Parathyroid adenoma (tissue), 2 donors: ENCODE measurements at regions not wholly inside any gene's neighbourhood (a gene's known extent, or its start where the extent isn't known, plus 50 kb on each side); places are given as distances from the start of the nearest gene placed in this dataset.

ENCODE experiments used
- H2AFZ ChIP-seq: fragments of 300-600 bp; sonication (generic); one replicate; pipeline ENCODE4 v1.7.0; 2017; ENCODE audit warnings: antibody characterized with exemption, mild to moderate bottlenecking
- H3K27ac ChIP-seq: fragments of 300-600 bp; sonication (generic); one replicate; pipeline ENCODE4 v1.7.0; 2017
- H3K27me3 ChIP-seq: fragments of 300-600 bp; sonication (generic); one replicate; pipeline ENCODE4 v1.7.0; 2017; ENCODE audit warnings: low read length; ENCODE audit not compliant: control insufficient read depth, insufficient read depth
- H3K36me3 ChIP-seq: fragments of 300-600 bp; sonication (generic); one replicate; pipeline ENCODE4 v1.7.0; 2017; ENCODE audit warnings: low read length; ENCODE audit not compliant: control insufficient read depth, insufficient read depth
- H3K4me1 ChIP-seq: fragments of 300-600 bp; sonication (generic); one replicate; pipeline ENCODE4 v1.7.0; 2017; ENCODE audit warnings: control low read depth
- H3K4me2 ChIP-seq: fragments of 300-600 bp; sonication (generic); one replicate; pipeline ENCODE4 v1.7.0; 2017; ENCODE audit warnings: low read length
- H3K4me3 ChIP-seq: fragments of 300-600 bp; sonication (generic); one replicate; pipeline ENCODE4 v1.7.0; 2017; ENCODE audit warnings: low read depth, low read length
- H3K79me2 ChIP-seq: fragments of 300-600 bp; sonication (generic); one replicate; pipeline ENCODE4 v1.7.0; 2017; ENCODE audit warnings: control low read depth
- H3K9ac ChIP-seq: fragments of 300-600 bp; sonication (generic); one replicate; pipeline ENCODE4 v1.7.0; 2017; ENCODE audit warnings: mild to moderate bottlenecking
- H3K9me3 ChIP-seq: fragments of 300-600 bp; sonication (generic); one replicate; pipeline ENCODE4 v1.7.0; 2017; ENCODE audit warnings: low read length; ENCODE audit not compliant: control insufficient read depth
- TF ChIP-seq, protein P1 (sequence below): fragments of 300-600 bp; sonication (generic); IDR thresholded peaks from one replicate; pipeline ENCODE4 v1.7.0; 2017; ENCODE audit warnings: antibody characterized with exemption, mild to moderate bottlenecking
- donor health status: primary hyperparathyroidism.

DNA sequence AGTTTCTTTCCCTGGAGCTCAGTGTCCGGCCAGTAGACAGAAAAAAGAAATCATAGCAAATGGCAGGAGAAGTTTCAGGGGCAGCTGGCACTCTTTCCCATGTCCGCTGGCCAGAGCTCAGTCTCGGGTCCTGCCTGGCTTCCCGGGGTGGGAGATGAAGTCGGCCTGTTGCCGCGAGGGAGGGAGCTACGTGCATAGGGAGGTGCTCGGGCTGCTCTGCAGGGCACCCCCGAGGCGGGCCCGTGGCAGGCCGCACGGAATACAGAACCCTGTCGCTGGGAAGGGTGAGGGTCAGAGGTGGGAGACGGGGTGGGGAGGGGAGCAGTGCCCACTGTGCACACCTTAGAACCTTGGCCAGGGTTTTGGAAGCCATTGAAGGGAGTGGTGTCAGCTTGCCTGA, 78.3 kb upstream of the FOXF1 start:
- Histone ChIP-seq H3K79me2 (no peaks in the 10 kb centered on the region), H3K36me3 (no peaks in the 10 kb centered on the region), H3K9me3 (no peaks in the 10 kb centered on the region), H3K4me1 (no peaks in the 10 kb centered on the region), H3K27me3 (no peaks in the 10 kb centered on the region), H3K9ac (no peak overlapping the region), H2AFZ (no peak overlapping the region), H3K27ac (no peak overlapping the region), H3K4me2 (no peak overlapping the region), H3K4me3 (no peak overlapping the region)
- TF ChIP-seq, protein P1, sequence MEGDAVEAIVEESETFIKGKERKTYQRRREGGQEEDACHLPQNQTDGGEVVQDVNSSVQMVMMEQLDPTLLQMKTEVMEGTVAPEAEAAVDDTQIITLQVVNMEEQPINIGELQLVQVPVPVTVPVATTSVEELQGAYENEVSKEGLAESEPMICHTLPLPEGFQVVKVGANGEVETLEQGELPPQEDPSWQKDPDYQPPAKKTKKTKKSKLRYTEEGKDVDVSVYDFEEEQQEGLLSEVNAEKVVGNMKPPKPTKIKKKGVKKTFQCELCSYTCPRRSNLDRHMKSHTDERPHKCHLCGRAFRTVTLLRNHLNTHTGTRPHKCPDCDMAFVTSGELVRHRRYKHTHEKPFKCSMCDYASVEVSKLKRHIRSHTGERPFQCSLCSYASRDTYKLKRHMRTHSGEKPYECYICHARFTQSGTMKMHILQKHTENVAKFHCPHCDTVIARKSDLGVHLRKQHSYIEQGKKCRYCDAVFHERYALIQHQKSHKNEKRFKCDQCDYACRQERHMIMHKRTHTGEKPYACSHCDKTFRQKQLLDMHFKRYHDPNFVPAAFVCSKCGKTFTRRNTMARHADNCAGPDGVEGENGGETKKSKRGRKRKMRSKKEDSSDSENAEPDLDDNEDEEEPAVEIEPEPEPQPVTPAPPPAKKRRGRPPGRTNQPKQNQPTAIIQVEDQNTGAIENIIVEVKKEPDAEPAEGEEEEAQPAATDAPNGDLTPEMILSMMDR: no peak

DNA sequence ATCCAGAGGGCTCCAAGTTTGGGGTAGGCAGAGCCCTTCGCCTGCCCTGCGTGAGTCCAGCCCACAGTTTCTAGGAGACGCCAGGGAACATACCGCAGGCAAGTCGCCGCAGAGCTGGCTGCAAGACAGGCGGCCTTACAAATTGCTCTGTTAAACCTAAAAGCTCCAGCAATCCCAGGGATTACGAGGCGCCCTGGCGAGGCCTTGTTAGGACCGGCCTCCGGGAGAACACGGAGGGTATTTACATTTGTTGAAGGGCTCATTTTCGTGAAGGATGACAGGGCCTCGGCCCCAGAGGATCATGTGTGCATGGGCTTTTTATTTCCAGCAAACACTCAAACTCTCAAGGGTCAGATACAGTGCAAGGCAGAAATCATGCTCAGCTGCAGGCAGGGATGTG, 77.6 kb upstream of the FOXF1 start:
- Histone ChIP-seq H3K36me3 (no peaks in the 10 kb centered on the region), H3K4me2 (no peak overlapping the region), H3K27ac (no peak overlapping the region), H3K4me3 (no peak overlapping the region), H3K9me3 (no peaks in the 10 kb centered on the region), H3K27me3 (no peaks in the 10 kb centered on the region), H2AFZ (no peak overlapping the region), H3K4me1 (no peaks in the 10 kb centered on the region), H3K9ac (no peak overlapping the region), H3K79me2 (no peaks in the 10 kb centered on the region)
- TF ChIP-seq, protein P1: no peak

DNA sequence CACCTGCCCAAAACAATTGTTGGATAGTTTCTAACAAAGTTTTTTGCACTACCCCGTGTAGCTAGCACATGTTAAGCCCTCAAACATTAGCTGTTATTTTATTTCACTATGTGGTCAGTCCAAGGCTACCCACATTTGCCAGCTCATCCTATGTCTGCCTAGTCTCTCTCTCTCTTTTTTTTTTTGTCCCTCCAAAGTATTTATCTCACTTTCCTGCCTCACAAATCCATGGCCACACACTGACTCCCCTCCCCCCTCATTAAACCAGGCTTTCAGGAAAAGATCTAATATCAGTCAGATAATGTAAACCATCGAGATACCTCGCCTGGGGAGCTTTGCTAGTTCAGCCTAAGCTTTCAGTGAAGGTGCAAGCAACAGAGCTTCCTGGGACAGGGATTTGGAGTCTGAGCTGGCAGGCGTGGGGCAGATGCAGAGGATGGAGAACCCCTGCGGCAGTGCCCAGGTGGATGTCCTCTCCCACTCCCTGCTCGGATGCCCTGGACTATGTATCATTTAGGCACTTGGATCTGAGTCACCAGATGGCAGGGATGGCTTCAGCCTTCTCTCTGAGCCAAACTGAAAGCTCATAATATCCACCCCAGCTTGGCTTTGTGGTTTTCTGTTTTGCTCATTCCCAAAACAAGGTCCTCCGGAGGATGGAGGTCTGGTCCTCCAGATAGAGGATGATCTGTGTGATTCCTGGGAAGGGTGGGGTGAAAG, 73.7 kb upstream of the FOXF1 start:
- no peaks in the 10 kb centered on the region for H3K27me3 ChIP-seq
- no peak overlapping the region for H3K27ac ChIP-seq
- H3K36me3 ChIP-seq: no peaks in the 10 kb centered on the region
- no peaks in the 10 kb centered on the region for H3K9me3 ChIP-seq
- H3K79me2 ChIP-seq: no peaks in the 10 kb centered on the region
- H3K4me2 ChIP-seq: no peak overlapping the region
- no peak overlapping the region for H3K9ac ChIP-seq
- TF ChIP-seq, protein P1: no peak
- H3K4me3 ChIP-seq: no peak overlapping the region
- no peak overlapping the region for H2AFZ ChIP-seq
- no peaks in the 10 kb centered on the region for H3K4me1 ChIP-seq

DNA sequence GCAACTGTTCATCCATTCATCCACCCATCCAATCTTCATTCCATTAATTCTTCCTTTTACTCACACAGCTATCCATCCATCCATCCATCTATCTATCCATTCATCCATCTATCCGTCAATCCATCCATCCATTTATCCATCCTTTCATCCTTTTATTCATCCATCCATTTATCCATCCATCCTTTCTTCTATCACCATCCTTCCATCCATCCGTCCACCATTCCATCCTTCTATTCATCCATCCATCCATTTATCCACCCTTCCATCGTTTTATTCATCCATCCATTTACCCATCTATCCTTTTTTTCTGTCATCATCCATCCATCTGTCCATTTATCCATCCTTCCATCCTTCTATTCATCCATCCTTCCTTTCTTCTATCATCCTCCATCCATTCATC, 73.0 kb upstream of the FOXF1 start:
- H3K4me2 ChIP-seq: no peak overlapping the region
- no peaks in the 10 kb centered on the region for H3K4me1 ChIP-seq
- H3K36me3 ChIP-seq: no peaks in the 10 kb centered on the region
- H3K27me3 ChIP-seq: no peaks in the 10 kb centered on the region
- no peak overlapping the region for H3K4me3 ChIP-seq
- TF ChIP-seq, protein P1: no peak
- no peak overlapping the region for H3K9ac ChIP-seq
- no peaks in the 10 kb centered on the region for H3K79me2 ChIP-seq
- H3K27ac ChIP-seq: no peak overlapping the region
- H3K9me3 ChIP-seq: no peaks in the 10 kb centered on the region
- H2AFZ ChIP-seq: no peak overlapping the region

DNA sequence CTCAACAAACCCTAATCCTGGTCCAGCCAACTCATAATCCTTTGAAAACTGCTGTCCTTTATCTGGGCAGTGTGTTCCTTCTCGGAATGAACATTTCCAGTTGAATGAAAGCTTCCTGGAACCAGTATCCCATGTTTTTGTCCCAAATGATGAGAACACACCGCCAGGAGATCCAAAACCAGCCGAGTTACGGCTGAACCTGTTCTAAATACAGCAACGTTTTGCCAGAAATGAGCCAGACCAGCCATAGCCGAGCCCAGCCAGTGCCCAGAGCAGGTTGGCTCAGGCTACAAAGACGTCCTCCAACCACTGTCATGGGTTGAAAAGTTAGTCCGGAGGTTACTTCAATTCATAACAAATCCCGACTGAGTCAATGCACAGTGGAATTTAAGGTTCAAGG, 67.6 kb upstream of the FOXF1 start:
- Histone ChIP-seq H3K4me3 (no peak overlapping the region), H3K27ac (no peak overlapping the region), H3K4me2 (no peak overlapping the region), H2AFZ (no peak overlapping the region), H3K36me3 (no peaks in the 10 kb centered on the region), H3K79me2 (no peaks in the 10 kb centered on the region), H3K4me1 (no peaks in the 10 kb centered on the region), H3K27me3 (no peaks in the 10 kb centered on the region), H3K9ac (no peak overlapping the region), H3K9me3 (no peaks in the 10 kb centered on the region)
- TF ChIP-seq, protein P1: no peak
